Liver (tissue), 8 donors: ENCODE measurements at regions not wholly inside any gene's neighbourhood (a gene's known extent, or its start where the extent isn't known, plus 50 kb on each side); places are given as distances from the start of the nearest gene placed in this dataset.

Experiments used
- DNase-seq: peaks from one replicate; pipeline ENCODE4 v3.0.0-alpha.2; 2017; ENCODE audit warnings: low spot score
- H3K27ac ChIP-seq, 2 donors: one replicate each; pipeline ENCODE4 v1.7.0; 2013; ENCODE audit warnings: inconsistent platforms in 2 of 2, low read length in 2 of 2, control low read depth in 1 of 2, low read depth in 1 of 2, mild to moderate bottlenecking in 1 of 2
- H3K27me3 ChIP-seq, 4 donors: one replicate each; pipeline versions ENCODE4 v1.6.1 to v1.7.0; 2013; ENCODE audit warnings: low read length in 3 of 4, inconsistent platforms in 1 of 4, mild to moderate bottlenecking in 1 of 4, moderate library complexity in 1 of 4; ENCODE audit not compliant: control insufficient read depth in 4 of 4, insufficient read depth in 4 of 4
- H3K36me3 ChIP-seq, 4 donors: one replicate each; pipeline versions ENCODE4 v1.6.1 to v1.7.0; 2013; ENCODE audit warnings: low read length in 3 of 4, mild to moderate bottlenecking in 3 of 4, low read depth in 1 of 4, moderate library complexity in 1 of 4; ENCODE audit not compliant: control insufficient read depth in 4 of 4, insufficient read depth in 3 of 4
- H3K4me1 ChIP-seq, 4 donors: one replicate each; pipeline versions ENCODE4 v1.6.1 to v1.7.0; 2013; ENCODE audit warnings: low read length in 3 of 4, mild to moderate bottlenecking in 3 of 4, moderate library complexity in 1 of 4; ENCODE audit not compliant: control insufficient read depth in 4 of 4, insufficient read depth in 4 of 4
- H3K4me3 ChIP-seq, 3 donors: one replicate each; pipeline versions ENCODE4 v1.6.1 to v1.7.0; 2013; ENCODE audit warnings: low read length in 3 of 3, control low read depth in 1 of 3, low read depth in 1 of 3, mild to moderate bottlenecking in 1 of 3
- H3K9ac ChIP-seq, 2 donors: one replicate each; pipeline ENCODE4 v1.7.0; 2013; ENCODE audit warnings: low read length in 2 of 2, mild to moderate bottlenecking in 2 of 2, moderate library complexity in 2 of 2, control low read depth in 1 of 2, low read depth in 1 of 2
- H3K9me3 ChIP-seq, 4 donors: one replicate each; pipeline versions ENCODE4 v1.6.1 to v1.7.0; 2013; ENCODE audit warnings: low read length in 3 of 4; ENCODE audit not compliant: control insufficient read depth in 4 of 4
- ATF3 ChIP-seq: IDR thresholded peaks from 2 replicates; pipeline ENCODE4 v1.6.1; 2016; ENCODE audit warnings: antibody characterized with exemption
- CTCF ChIP-seq: fragments of 150-350 bp; IDR thresholded peaks from 2 replicates; pipeline ENCODE4 v1.5.1; 2017; ENCODE audit warnings: improper control_type of control experiment, low read depth, low read length; ENCODE audit not compliant: missing input control
- EGR1 ChIP-seq, 2 donors: IDR thresholded peaks; 2 replicates each; pipeline ENCODE4 v1.6.1; 2016 to 2018; ENCODE audit warnings: antibody characterized with exemption in 2 of 2, low read depth in 2 of 2
- FOXA1 ChIP-seq: IDR thresholded peaks from 2 replicates; pipeline ENCODE4 v1.6.1; 2016; ENCODE audit warnings: antibody characterized with exemption
- FOXA2 ChIP-seq: IDR thresholded peaks from 2 replicates; pipeline ENCODE4 v1.6.1; 2016; ENCODE audit warnings: antibody characterized with exemption
- GABPA ChIP-seq, 2 donors: IDR thresholded peaks in 1 of 2; conservative IDR thresholded peaks in 1 of 2; 2 replicates each; pipeline ENCODE4 v1.6.1; 2016; ENCODE audit warnings: antibody characterized with exemption in 2 of 2, mild to moderate bottlenecking in 1 of 2, moderate library complexity in 1 of 2
- HNF4A ChIP-seq, 2 donors: conservative IDR thresholded peaks; 2 replicates each; pipeline ENCODE4 v1.6.1; 2016; ENCODE audit warnings: antibody characterized with exemption in 2 of 2, mild to moderate bottlenecking in 2 of 2
- JUND ChIP-seq, 2 donors: IDR thresholded peaks; 2 replicates each; pipeline ENCODE4 v1.6.1; 2016; ENCODE audit warnings: antibody characterized with exemption in 2 of 2
- NR2F2 ChIP-seq: IDR thresholded peaks from 2 replicates; pipeline ENCODE4 v1.6.1; 2016; ENCODE audit warnings: antibody characterized with exemption
- RAD21 ChIP-seq, 2 donors: IDR thresholded peaks; 2 replicates each; pipeline ENCODE4 v1.6.1; 2016; ENCODE audit warnings: antibody characterized with exemption in 2 of 2, mild to moderate bottlenecking in 2 of 2
- REST ChIP-seq: IDR thresholded peaks from 2 replicates; pipeline ENCODE4 v1.6.1; 2016; ENCODE audit warnings: antibody characterized with exemption, mild to moderate bottlenecking
- RXRA ChIP-seq, 2 donors: IDR thresholded peaks; 2 replicates each; pipeline ENCODE4 v1.6.1; 2017 to 2018; ENCODE audit warnings: antibody characterized with exemption in 2 of 2, mild to moderate bottlenecking in 1 of 2
- SP1 ChIP-seq: IDR thresholded peaks from 2 replicates; pipeline ENCODE4 v1.6.1; 2018; ENCODE audit warnings: antibody characterized with exemption, mild to moderate bottlenecking
- TAF1 ChIP-seq: conservative IDR thresholded peaks from 2 replicates; pipeline ENCODE4 v1.6.1; 2016; ENCODE audit warnings: antibody characterized with exemption, mild to moderate bottlenecking
- YY1 ChIP-seq: IDR thresholded peaks from 2 replicates; pipeline ENCODE4 v1.6.1; 2016; ENCODE audit warnings: antibody characterized with exemption, mild to moderate bottlenecking
- ZBTB33 ChIP-seq: IDR thresholded peaks from 2 replicates; pipeline ENCODE4 v1.6.1; 2016; ENCODE audit warnings: antibody characterized with exemption
- WGBS: extraction: QIAGEN DNeasy Blood & Tissue Kit; methylation state at CpG from one replicate; pipeline ENCODE4 v1.1.7; 2013; 5-methylcytosine and 5-hydroxymethylcytosine counted together
- donor health status: healthy.
- donor health status: healthy.
- donor health status: healthy.
- donor health status: healthy.
- donor health status: healthy.

- DNase-seq: no peak
- TF ChIP-seq NR2F2: no peak
- TF ChIP-seq ZBTB33: no peak
- TF ChIP-seq GABPA (IDR thresholded peaks at IDR 0.05 in 1 of 2, conservative IDR thresholded peaks at IDR 0.05 in 1 of 2): no peak
- no peak for TF ChIP-seq JUND (IDR thresholded peaks at IDR 0.05)
- Histone ChIP-seq H3K27me3 (no peaks in the 10 kb centered on the region), H3K36me3 (no peaks in the 10 kb centered on the region), H3K4me1 (no peaks in the 10 kb centered on the region), H3K9me3 (no peaks in the 10 kb centered on the region), H3K9ac (no peak overlapping the region), H3K27ac (no peak overlapping the region), H3K4me3 (no peak overlapping the region)
- WGBS: 78% methylated on average over 3 of the region's 3 CpGs
Measured at GRCh38 chr1:90809093-90809492, 92.0 kb upstream of the BARHL2 start.

GRCh38 chr1:90807329-90807728 lies 90.2 kb upstream of the BARHL2 start:
- H3K27me3 ChIP-seq: no peaks in the 10 kb centered on the region
- H3K36me3 ChIP-seq: no peaks in the 10 kb centered on the region
- H3K27ac ChIP-seq: no peak overlapping the region
- TF ChIP-seq REST (no peak), CTCF (no peak), FOXA2 (no peak), FOXA1 (no peak), YY1 (no peak), SP1 (no peak), JUND (IDR thresholded peaks at IDR 0.05) (no peak)
- H3K9me3 ChIP-seq: no peaks in the 10 kb centered on the region
- H3K9ac ChIP-seq: no peak overlapping the region
- no peak for DNase-seq
- H3K4me3 ChIP-seq: no peak overlapping the region
- H3K4me1 ChIP-seq: no peaks in the 10 kb centered on the region

GRCh38 chr1:90802622-90803021 lies 85.5 kb upstream of the BARHL2 start:
- Histone ChIP-seq H3K27ac (no peak overlapping the region), H3K4me3 (no peak overlapping the region), H3K36me3 (no peaks in the 10 kb centered on the region), H3K4me1 (no peaks in the 10 kb centered on the region), H3K9ac (no peak overlapping the region), H3K27me3 (no peaks in the 10 kb centered on the region), H3K9me3 (no peaks in the 10 kb centered on the region)
- 84% methylated on average over 1 of the region's 1 CpG for WGBS
- no peak for DNase-seq
- TF ChIP-seq FOXA2 (no peak), GABPA (IDR thresholded peaks at IDR 0.05 in 1 of 2, conservative IDR thresholded peaks at IDR 0.05 in 1 of 2) (no peak), NR2F2 (no peak), HNF4A (conservative IDR thresholded peaks at IDR 0.05) (no peak), ATF3 (no peak), CTCF (no peak), SP1 (no peak), JUND (IDR thresholded peaks at IDR 0.05) (no peak), TAF1 (no peak), ZBTB33 (no peak), YY1 (no peak), RXRA (IDR thresholded peaks at IDR 0.05) (no peak), RAD21 (IDR thresholded peaks at IDR 0.05) (no peak), FOXA1 (no peak), EGR1 (IDR thresholded peaks at IDR 0.05; ENCODE audit: low read depth in 2 of 2) (no peak)
